ENCODE measurements at regions not wholly inside any gene's neighbourhood (a gene's known extent, or its start where the extent isn't known, plus 50 kb on each side); places are given as distances from the start of the nearest gene placed in this dataset.

DNA sequence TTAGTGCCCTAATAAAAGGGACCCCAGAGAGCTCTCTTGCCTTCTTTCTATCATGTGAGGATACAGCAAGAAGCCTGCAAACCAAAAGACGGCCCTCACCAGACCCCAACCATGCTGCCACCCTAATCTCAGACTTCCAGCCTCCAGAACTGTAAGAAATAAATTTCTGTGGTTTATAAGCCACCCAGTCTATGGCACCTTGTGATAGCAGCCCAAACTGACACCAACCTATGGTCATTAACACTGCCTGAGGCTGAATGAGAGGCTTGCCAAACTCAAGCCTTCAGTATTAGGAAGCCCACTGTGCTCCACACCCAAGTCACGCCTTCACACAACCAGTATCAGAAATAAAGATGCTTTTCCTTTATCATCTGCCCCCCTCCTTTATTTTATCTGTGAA, 127.3 kb upstream of the KLF3 start (continued):
- TF ChIP-seq, protein P1, sequence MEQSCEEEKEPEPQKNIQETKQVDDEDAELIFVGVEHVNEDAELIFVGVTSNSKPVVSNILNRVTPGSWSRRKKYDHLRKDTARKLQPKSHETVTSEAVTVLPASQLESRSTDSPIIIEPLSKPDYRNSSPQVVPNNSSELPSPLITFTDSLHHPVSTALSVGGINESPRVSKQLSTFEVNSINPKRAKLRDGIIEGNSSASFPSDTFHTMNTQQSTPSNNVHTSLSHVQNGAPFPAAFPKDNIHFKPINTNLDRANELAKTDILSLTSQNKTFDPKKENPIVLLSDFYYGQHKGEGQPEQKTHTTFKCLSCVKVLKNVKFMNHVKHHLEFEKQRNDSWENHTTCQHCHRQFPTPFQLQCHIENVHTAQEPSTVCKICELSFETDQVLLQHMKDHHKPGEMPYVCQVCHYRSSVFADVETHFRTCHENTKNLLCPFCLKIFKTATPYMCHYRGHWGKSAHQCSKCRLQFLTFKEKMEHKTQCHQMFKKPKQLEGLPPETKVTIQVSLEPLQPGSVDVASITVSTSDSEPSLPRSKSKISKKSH (CRISPR knock-in tag; IDR thresholded peaks at IDR 0.05; ENCODE audit: borderline replicate concordance), result no peak
- TF ChIP-seq ZFX (CRISPR knock-in tag; IDR thresholded peaks at IDR 0.05; ENCODE audit: low read depth), result no peak
- no peak for TF ChIP-seq SMAD3 (CRISPR knock-in tag; IDR thresholded peaks at IDR 0.05)
- TF ChIP-seq GPN1 (CRISPR knock-in tag; IDR thresholded peaks at IDR 0.05; ENCODE audit: borderline replicate concordance), result no peak
- no peak for TF ChIP-seq RARG (CRISPR knock-in tag; IDR thresholded peaks at IDR 0.05; ENCODE audit: low read depth)
- TF ChIP-seq, protein P2, sequence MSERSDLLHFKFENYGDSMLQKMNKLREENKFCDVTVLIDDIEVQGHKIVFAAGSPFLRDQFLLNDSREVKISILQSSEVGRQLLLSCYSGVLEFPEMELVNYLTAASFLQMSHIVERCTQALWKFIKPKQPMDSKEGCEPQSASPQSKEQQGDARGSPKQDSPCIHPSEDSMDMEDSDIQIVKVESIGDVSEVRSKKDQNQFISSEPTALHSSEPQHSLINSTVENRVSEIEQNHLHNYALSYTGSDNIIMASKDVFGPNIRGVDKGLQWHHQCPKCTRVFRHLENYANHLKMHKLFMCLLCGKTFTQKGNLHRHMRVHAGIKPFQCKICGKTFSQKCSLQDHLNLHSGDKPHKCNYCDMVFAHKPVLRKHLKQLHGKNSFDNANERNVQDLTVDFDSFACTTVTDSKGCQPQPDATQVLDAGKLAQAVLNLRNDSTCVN (CRISPR knock-in tag; IDR thresholded peaks at IDR 0.05; ENCODE audit: borderline replicate concordance), result no peak
- TF ChIP-seq, protein P3, sequence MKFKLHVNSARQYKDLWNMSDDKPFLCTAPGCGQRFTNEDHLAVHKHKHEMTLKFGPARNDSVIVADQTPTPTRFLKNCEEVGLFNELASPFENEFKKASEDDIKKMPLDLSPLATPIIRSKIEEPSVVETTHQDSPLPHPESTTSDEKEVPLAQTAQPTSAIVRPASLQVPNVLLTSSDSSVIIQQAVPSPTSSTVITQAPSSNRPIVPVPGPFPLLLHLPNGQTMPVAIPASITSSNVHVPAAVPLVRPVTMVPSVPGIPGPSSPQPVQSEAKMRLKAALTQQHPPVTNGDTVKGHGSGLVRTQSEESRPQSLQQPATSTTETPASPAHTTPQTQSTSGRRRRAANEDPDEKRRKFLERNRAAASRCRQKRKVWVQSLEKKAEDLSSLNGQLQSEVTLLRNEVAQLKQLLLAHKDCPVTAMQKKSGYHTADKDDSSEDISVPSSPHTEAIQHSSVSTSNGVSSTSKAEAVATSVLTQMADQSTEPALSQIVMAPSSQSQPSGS (CRISPR knock-in tag; IDR thresholded peaks at IDR 0.05), result no peak
- no peak for TF ChIP-seq ERF (CRISPR knock-in tag; IDR thresholded peaks at IDR 0.05)
- no peak for TF ChIP-seq TMF1 (CRISPR knock-in tag; IDR thresholded peaks at IDR 0.05; ENCODE audit: low read depth)
- no peak for TF ChIP-seq ZNF75D (CRISPR knock-in tag; IDR thresholded peaks at IDR 0.05; ENCODE audit: borderline replicate concordance)
- TF ChIP-seq ZNF546 (CRISPR knock-in tag; conservative IDR thresholded peaks at IDR 0.05), result no peak
- TF ChIP-seq, protein P4, sequence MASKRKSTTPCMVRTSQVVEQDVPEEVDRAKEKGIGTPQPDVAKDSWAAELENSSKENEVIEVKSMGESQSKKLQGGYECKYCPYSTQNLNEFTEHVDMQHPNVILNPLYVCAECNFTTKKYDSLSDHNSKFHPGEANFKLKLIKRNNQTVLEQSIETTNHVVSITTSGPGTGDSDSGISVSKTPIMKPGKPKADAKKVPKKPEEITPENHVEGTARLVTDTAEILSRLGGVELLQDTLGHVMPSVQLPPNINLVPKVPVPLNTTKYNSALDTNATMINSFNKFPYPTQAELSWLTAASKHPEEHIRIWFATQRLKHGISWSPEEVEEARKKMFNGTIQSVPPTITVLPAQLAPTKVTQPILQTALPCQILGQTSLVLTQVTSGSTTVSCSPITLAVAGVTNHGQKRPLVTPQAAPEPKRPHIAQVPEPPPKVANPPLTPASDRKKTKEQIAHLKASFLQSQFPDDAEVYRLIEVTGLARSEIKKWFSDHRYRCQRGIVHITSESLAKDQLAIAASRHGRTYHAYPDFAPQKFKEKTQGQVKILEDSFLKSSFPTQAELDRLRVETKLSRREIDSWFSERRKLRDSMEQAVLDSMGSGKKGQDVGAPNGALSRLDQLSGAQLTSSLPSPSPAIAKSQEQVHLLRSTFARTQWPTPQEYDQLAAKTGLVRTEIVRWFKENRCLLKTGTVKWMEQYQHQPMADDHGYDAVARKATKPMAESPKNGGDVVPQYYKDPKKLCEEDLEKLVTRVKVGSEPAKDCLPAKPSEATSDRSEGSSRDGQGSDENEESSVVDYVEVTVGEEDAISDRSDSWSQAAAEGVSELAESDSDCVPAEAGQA (IDR thresholded peaks at IDR 0.05; ENCODE audit: low read depth), result no peak
- TF ChIP-seq, protein P4 (CRISPR knock-in tag; IDR thresholded peaks at IDR 0.05; ENCODE audit: borderline replicate concordance), result no peak
- TF ChIP-seq PAX8 (CRISPR knock-in tag; IDR thresholded peaks at IDR 0.05; ENCODE audit: borderline replicate concordance), result no peak
- no peak for TF ChIP-seq PLRG1 (conservative IDR thresholded peaks at IDR 0.05)
- no peak for TF ChIP-seq ZNF10 (CRISPR knock-in tag; IDR thresholded peaks at IDR 0.05; ENCODE audit: borderline replicate concordance, low read depth)
